ENCODE measurements at regions not wholly inside any gene's neighbourhood (a gene's known extent, or its start where the extent isn't known, plus 50 kb on each side); places are given as distances from the start of the nearest gene placed in this dataset.

- no peaks in the 10 kb centered on the region for H3K9me1 ChIP-seq (replicated peaks; ENCODE audit: control insufficient read depth, extremely low read depth, insufficient read depth, low read length)
- no peak for DNase-seq (ENCODE audit: low read depth, low spot score)
- ChIA-PET POLR2A (no interaction called here), CTCF (interaction anchor here (1.0 to 5.9 kb wide), 4 partner anchors 9 to 943 kb away, joined by 3 to 48 read pairs (median 15); no protein-coding TSS in a partner anchor)
- no peak overlapping the region for H2AFZ ChIP-seq (ENCODE audit: low read depth, low read length)
- H4K20me1 ChIP-seq (replicated peaks; ENCODE audit: control insufficient read depth, extremely low read depth, insufficient read depth, low read length) = no peaks in the 10 kb centered on the region
- no peak overlapping the region for H3K4me2 ChIP-seq (ENCODE audit: insufficient read depth, low read length)
- H3K9ac ChIP-seq (replicated peaks; ENCODE audit: extremely low read depth, insufficient read depth, low read length) = no peak overlapping the region
- no TSS peak for BruUV-seq (replicated peaks)
- no peak for TF ChIP-seq GATA2 (IDR thresholded peaks at IDR 0.05; ENCODE audit: insufficient read depth, insufficient read length, low read depth, low read length)
- TF ChIP-seq POLR2A (IDR thresholded peaks at IDR 0.05; ENCODE audit: low read depth, low read length) = no peak
- peaks cover 25% of the 10 kb centered on the region in 2 experiments for H3K27me3 ChIP-seq (ENCODE audit: control insufficient read depth in 2 of 2, insufficient read depth in 2 of 2, low read length in 2 of 2)
- H3K4me3 ChIP-seq (replicated peaks in 1 of 3; ENCODE audit: insufficient read depth in 1 of 3, low read depth in 1 of 3, low read length in 3 of 3) = no peak overlapping the region
- FAIRE-seq = no peak
- H3K27ac ChIP-seq (ENCODE audit: insufficient read depth, low read depth, low read length) = no peak overlapping the region
- intact Hi-C loops (cut with micrococcal nuclease) = loop anchor here (5.0 to 10.0 kb wide), 3 partner anchors 387 to 737 kb away; partner anchors contain the start of genes FOXN3 and PTPN21
- dilution Hi-C loops (cut with MboI; ENCODE audit: extremely low pct_ligation_motif_present, low sequenced_read_pairs) = no loop called here
- no peaks in the 10 kb centered on the region for H3K79me2 ChIP-seq (ENCODE audit: control insufficient read depth, insufficient read depth, low read length)
- H3K36me3 ChIP-seq (ENCODE audit: control insufficient read depth in 2 of 2, extremely low read depth in 1 of 2, insufficient read depth in 2 of 2, low read length in 2 of 2) = no peaks in the 10 kb centered on the region
- H3K9me3 ChIP-seq (replicated peaks; ENCODE audit: control insufficient read depth, insufficient read depth, low read length) = no peaks in the 10 kb centered on the region
- H3K4me1 ChIP-seq (ENCODE audit: control insufficient read depth, extremely low read depth, insufficient read depth, low read length) = peaks cover 9% of the 10 kb centered on the region
Measured at GRCh38 chr14:89029961-89030694, 205.7 kb downstream of the TTC8 start.

GRCh38 chr14:89030921-89031320, 206.5 kb downstream of the TTC8 start:
- FAIRE-seq = no peak
- ChIA-PET POLR2A (no interaction called here), CTCF (interaction anchor here (1.4 to 5.9 kb wide), 2 partner anchors 10 to 906 kb away, joined by 6 to 48 read pairs; no protein-coding TSS in a partner anchor)
- no peaks in the 10 kb centered on the region for H3K9me1 ChIP-seq (replicated peaks; ENCODE audit: control insufficient read depth, extremely low read depth, insufficient read depth, low read length)
- H3K9me3 ChIP-seq (replicated peaks; ENCODE audit: control insufficient read depth, insufficient read depth, low read length) = no peaks in the 10 kb centered on the region
- H2AFZ ChIP-seq (ENCODE audit: low read depth, low read length) = no peak overlapping the region
- H3K4me2 ChIP-seq (ENCODE audit: insufficient read depth, low read length) = no peak overlapping the region
- H3K4me3 ChIP-seq (replicated peaks in 1 of 3; ENCODE audit: insufficient read depth in 1 of 3, low read depth in 1 of 3, low read length in 3 of 3) = no peak overlapping the region
- H4K20me1 ChIP-seq (replicated peaks; ENCODE audit: control insufficient read depth, extremely low read depth, insufficient read depth, low read length) = no peaks in the 10 kb centered on the region
- DNase-seq (ENCODE audit: low read depth, low spot score) = no peak
- dilution Hi-C loops (cut with MboI; ENCODE audit: extremely low pct_ligation_motif_present, low sequenced_read_pairs) (no loop called here), intact Hi-C loops (cut with micrococcal nuclease) (no loop called here)
- no peak overlapping the region for H3K9ac ChIP-seq (replicated peaks; ENCODE audit: extremely low read depth, insufficient read depth, low read length)
- BruUV-seq (replicated peaks) = no TSS peak
- TF ChIP-seq EZH2 (IDR thresholded peaks at IDR 0.05; ENCODE audit: borderline replicate concordance, low read depth, low read length, severe bottlenecking) (no peak), GATA2 (IDR thresholded peaks at IDR 0.05; ENCODE audit: insufficient read depth, insufficient read length, low read depth, low read length) (no peak), POLR2AphosphoS5 (IDR thresholded peaks at IDR 0.05; ENCODE audit: insufficient read depth, low read depth, low read length) (no peak)
- H3K27me3 ChIP-seq (ENCODE audit: control insufficient read depth in 2 of 2, insufficient read depth in 2 of 2, low read length in 2 of 2) = peaks cover 17 to 24% of the 10 kb centered on the region in 2 experiments
- peaks cover 9% of the 10 kb centered on the region for H3K4me1 ChIP-seq (ENCODE audit: control insufficient read depth, extremely low read depth, insufficient read depth, low read length)
- H3K79me2 ChIP-seq (ENCODE audit: control insufficient read depth, insufficient read depth, low read length) = no peaks in the 10 kb centered on the region
- H3K27ac ChIP-seq (ENCODE audit: insufficient read depth, low read depth, low read length) = no peak overlapping the region
- no peaks in the 10 kb centered on the region for H3K36me3 ChIP-seq (ENCODE audit: control insufficient read depth in 2 of 2, extremely low read depth in 1 of 2, insufficient read depth in 2 of 2, low read length in 2 of 2)

All from endothelial cell of umbilical vein (primary cell).